ENCODE measurements at regions not wholly inside any gene's neighbourhood (a gene's known extent, or its start where the extent isn't known, plus 50 kb on each side); places are given as distances from the start of the nearest gene placed in this dataset.
"Not testable (repeated sequence)": the region's sequence is repeated elsewhere in the genome, so short reads cannot be mapped to it uniquely, and the experiment has no call there.

DNA sequence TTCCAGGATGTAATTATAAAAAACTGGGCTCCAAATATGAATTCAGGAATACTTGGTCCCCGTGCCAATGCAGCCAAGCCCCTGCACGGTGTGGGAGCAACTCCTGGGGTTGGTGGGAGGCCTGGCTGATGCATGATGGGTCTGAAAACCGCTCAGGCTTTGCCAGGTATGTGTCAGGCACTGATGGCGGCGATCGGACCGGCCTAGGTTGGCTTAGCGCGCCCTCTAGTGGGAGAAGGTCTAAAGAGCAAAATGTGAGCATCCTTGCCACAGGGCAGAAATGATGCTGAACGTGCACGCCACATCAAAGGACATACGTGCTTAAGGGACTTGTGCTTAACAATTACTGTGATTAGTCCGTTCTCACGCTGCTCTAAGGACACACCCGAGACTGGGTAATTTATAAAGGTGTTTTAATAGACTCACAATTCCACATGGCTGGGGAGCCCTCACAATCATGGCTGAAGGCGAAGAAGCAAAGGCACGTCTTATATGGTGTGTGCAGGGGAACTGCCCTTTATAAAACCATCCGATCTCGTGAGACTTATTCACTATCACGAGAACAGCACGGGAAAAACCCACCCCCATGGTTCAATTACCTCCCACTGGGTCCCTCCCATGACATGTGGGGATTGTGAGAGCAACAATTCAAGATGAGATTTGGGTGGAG is 196.2 kb upstream of the PLGLB1 start:
- WGBS, 2 donors: 17 to 28% methylated on average over 9 of the region's 21 CpGs
- TF ChIP-seq CTCF (IDR thresholded peaks at IDR 0.05): peak in 2 of 4 experiments; percentile 7 to 53
- H3K4me3 ChIP-seq; H3K9me3 ChIP-seq; H3K36me3 ChIP-seq; H3K27me3 ChIP-seq; intact Hi-C loops (cut with DNase I); H3K4me1 ChIP-seq; H3K27ac ChIP-seq: not testable (repeated sequence)
- peak; percentile 67 for DNase-seq

DNA sequence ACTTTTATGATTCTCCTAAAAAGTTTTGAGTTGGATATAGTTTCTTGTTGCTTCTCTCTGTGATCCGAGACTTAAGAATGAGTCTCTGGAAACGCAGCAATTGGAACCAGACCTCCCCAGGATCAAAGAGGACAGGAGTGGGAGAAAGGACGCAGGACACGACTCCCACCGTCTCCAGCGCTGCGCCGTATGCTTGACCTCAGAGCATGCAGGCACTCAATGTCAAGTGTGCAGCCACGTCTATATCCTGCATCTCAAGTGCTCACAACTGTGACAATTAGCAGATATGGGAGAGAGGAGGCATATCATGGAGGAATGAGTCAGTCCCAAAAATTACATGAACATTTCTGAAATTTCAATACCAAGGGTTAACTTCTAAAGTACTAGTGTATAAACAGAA is 199.0 kb upstream of the PLGLB1 start:
- 78 to 83% methylated on average over 9 of the region's 9 CpGs for WGBS, 2 donors
- H3K4me3 ChIP-seq; H3K27ac ChIP-seq; H3K36me3 ChIP-seq; intact Hi-C loops (cut with DNase I); H3K9me3 ChIP-seq; DNase-seq; H3K27me3 ChIP-seq; H3K4me1 ChIP-seq: not testable (repeated sequence)

- intact Hi-C loops (cut with DNase I); H3K27me3 ChIP-seq; DNase-seq; H3K36me3 ChIP-seq; H3K9me3 ChIP-seq; H3K4me1 ChIP-seq; H3K4me3 ChIP-seq; H3K27ac ChIP-seq: not testable (repeated sequence)
- 74 to 86% methylated on average over 7 of the region's 7 CpGs for WGBS, 2 donors
Measured at GRCh38 chr2:87222131-87222530, 200.5 kb upstream of the PLGLB1 start.

GRCh38 chr2:87223873-87224272 is 202.2 kb upstream of the PLGLB1 start:
- H3K36me3 ChIP-seq; H3K27me3 ChIP-seq; H3K4me1 ChIP-seq; H3K4me3 ChIP-seq; H3K9me3 ChIP-seq; H3K27ac ChIP-seq; DNase-seq; intact Hi-C loops (cut with DNase I): not testable (repeated sequence)
- 62 to 63% methylated on average over 2 of the region's 3 CpGs for WGBS, 2 donors

- H3K9me3 ChIP-seq; H3K4me3 ChIP-seq; DNase-seq; H3K36me3 ChIP-seq; H3K4me1 ChIP-seq; intact Hi-C loops (cut with DNase I); H3K27me3 ChIP-seq: not testable (repeated sequence)
- TF ChIP-seq EP300 (IDR thresholded peaks at IDR 0.05) (peak in 1 of 4 donors; percentile 31), POLR2AphosphoS5 (IDR thresholded peaks at IDR 0.05) (peak in 3 of 4 donors; percentile 28 to 58 (median 32)), CTCF (IDR thresholded peaks at IDR 0.05) (peak in 1 of 4 experiments; percentile 41)
- 0 to 13% methylated on average over 2 of the region's 4 CpGs for WGBS, 2 donors
- H3K27ac ChIP-seq: peak overlapping the region in 1 of 4 donors; percentile 71
Measured at GRCh38 chr2:87229091-87229689, 207.5 kb upstream of the PLGLB1 start.

DNA sequence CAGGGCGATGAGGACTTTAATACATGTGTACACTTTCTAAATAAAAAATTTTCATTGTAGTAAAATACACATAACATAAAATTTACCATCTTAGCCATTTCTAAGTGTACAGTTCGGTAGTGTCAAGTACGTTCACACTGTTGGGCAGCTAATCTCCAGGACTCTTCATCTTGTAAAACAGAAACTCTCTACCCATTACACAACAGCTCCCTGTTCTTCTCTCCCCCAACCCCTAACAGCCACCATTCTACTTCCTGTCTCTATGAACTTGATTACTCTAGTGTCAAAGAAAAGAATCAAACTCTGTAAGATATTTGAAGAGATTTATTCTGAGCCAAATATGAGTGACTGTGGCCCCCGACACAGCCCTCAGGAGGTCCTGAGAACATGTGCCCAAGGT is 208.3 kb upstream of the PLGLB1 start:
- H3K9me3 ChIP-seq; H3K36me3 ChIP-seq; DNase-seq; H3K4me3 ChIP-seq; intact Hi-C loops (cut with DNase I); H3K27me3 ChIP-seq; H3K4me1 ChIP-seq: not testable (repeated sequence)
- WGBS, 2 donors: 61 to 83% methylated on average over 2 of the region's 4 CpGs
- H3K27ac ChIP-seq: peak overlapping the region in 1 of 4 donors; percentile 71

DNA sequence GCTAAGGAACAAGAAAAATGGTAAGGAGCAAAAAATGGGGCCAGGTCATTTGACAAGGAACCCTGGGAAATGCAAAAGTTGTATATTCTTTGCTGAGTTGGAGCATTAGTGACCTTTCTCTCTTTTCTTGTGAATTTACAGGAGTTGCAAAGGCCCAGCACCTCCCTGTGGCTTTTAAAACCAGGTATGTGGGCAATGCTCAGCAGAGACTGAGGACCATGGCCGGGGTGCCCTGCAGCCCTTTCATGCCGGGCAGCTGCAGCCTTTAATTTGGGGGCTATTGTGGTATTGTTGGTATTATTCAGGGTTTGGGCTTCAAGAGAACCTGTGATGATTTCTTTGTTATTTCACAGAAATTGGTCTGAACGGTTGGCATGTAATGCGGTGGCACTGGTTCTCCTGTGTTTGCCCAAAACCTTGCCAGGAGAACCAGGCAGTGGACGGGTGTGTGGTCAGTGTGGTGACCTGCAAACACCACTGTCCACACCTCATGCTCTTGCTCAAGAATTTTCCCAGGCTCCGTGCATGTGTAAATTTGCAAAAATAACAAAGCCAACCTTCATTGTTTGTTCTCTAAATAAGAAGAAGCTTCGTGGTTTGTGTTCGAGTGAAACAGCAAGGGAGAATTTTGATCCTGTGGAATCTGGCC is 213.8 kb upstream of the PLGLB1 start:
- H3K27me3 ChIP-seq; H3K9me3 ChIP-seq; H3K4me1 ChIP-seq; H3K4me3 ChIP-seq; DNase-seq; H3K27ac ChIP-seq; intact Hi-C loops (cut with DNase I); H3K36me3 ChIP-seq: not testable (repeated sequence)
- WGBS, 2 donors: 93 to 98% methylated on average over 2 of the region's 8 CpGs

- H3K27ac ChIP-seq; H3K9me3 ChIP-seq; H3K4me1 ChIP-seq; intact Hi-C loops (cut with DNase I); H3K4me3 ChIP-seq; H3K27me3 ChIP-seq; H3K36me3 ChIP-seq; DNase-seq: not testable (repeated sequence)
- WGBS, 2 donors: 23 to 57% methylated on average over 9 of the region's 15 CpGs
Measured at GRCh38 chr2:87237570-87238336, 216.1 kb upstream of the PLGLB1 start.

GRCh38 chr2:87239558-87240215 is 218.0 kb upstream of the PLGLB1 start:
- WGBS, 2 donors: 83 to 85% methylated on average over 7 of the region's 8 CpGs
- H3K4me1 ChIP-seq; intact Hi-C loops (cut with DNase I); H3K27me3 ChIP-seq; H3K36me3 ChIP-seq; H3K4me3 ChIP-seq; H3K9me3 ChIP-seq; DNase-seq; H3K27ac ChIP-seq: not testable (repeated sequence)
